Brain microvascular endothelial cell (primary cell): ENCODE measurements at regions not wholly inside any gene's neighbourhood (a gene's known extent, or its start where the extent isn't known, plus 50 kb on each side); places are given as distances from the start of the nearest gene placed in this dataset.

Source experiments
- DNase-seq: peaks from one replicate; pipeline ENCODE4 v3.0.0-alpha.2; 2020
- H3K27ac ChIP-seq: fragments of 250-450 bp; sonication (Bioruptor Pico); 2 replicates; pipeline ENCODE4 v1.5.1; 2020; ENCODE audit warnings: mild to moderate bottlenecking, moderate library complexity
- H3K27me3 ChIP-seq: fragments of 250-450 bp; sonication (Bioruptor Pico); replicated peaks from 2 replicates; pipeline ENCODE4 v1.5.1; 2020; ENCODE audit warnings: mild to moderate bottlenecking
- H3K36me3 ChIP-seq: fragments of 250-450 bp; sonication (Bioruptor Pico); replicated peaks from 2 replicates; pipeline ENCODE4 v1.5.1; 2020; ENCODE audit warnings: mild to moderate bottlenecking
- H3K4me3 ChIP-seq: 2 replicates; pipeline ENCODE4 v1.5.1; 2011; ENCODE audit warnings: low read depth, mild to moderate bottlenecking, control low read depth, low read length, moderate library complexity
- in situ Hi-C: cut with HindIII; loops from 2 replicates; pipeline ENCODE4 v1.10.0; 2017; ENCODE audit warnings: low sequenced_read_pairs, low pct_ligation_motif_present
- TF ChIP-seq, protein P1 (sequence below): IDR thresholded peaks from 2 replicates; pipeline ENCODE4 v1.5.1; 2011; ENCODE audit warnings: low read depth, mild to moderate bottlenecking, moderate library complexity, low read length, control low read depth, inconsistent platforms; ENCODE audit errors: missing control alignments

DNA sequence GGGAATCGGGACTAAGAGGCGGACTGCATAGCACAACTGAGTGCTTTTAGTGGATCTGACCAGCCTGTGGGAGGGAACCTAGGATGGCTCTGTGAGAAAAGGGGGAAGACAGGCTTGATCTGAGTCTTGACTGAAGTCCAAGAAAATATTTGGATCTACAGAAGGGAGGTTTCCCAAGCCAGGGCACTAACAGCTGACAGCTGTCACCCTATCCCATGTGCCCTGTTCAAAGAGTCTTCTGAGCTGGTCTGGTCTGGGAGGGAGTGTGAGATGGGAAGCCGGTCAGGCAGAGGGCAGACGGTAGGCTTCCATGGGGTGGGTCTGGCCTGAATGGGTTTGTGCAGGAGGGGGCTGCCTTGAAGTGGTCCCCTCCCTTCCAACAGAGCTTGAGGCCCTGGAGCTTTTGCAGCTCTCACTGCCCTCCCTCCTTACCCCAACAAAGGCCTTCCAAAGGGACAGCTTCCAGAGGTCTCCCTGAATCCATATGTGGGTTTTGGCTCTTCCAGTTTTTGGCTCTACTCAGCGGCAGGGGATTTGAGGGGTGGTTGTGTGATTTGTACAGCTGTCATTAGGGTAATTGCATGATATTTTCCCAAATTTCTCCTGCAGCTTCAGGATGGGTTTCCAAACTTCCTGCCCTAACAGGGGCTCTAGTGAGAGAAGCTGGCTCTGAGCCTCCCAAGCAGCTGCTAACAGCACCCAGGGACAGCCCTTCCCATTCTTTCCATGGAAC is 643.7 kb downstream of the BCOR start:
- Histone ChIP-seq H3K27me3 (no peaks in the 10 kb centered on the region), H3K27ac (no peak overlapping the region), H3K4me3 (no peak overlapping the region), H3K36me3 (no peaks in the 10 kb centered on the region)
- in situ Hi-C loops: no loop called here
- TF ChIP-seq, protein P1, sequence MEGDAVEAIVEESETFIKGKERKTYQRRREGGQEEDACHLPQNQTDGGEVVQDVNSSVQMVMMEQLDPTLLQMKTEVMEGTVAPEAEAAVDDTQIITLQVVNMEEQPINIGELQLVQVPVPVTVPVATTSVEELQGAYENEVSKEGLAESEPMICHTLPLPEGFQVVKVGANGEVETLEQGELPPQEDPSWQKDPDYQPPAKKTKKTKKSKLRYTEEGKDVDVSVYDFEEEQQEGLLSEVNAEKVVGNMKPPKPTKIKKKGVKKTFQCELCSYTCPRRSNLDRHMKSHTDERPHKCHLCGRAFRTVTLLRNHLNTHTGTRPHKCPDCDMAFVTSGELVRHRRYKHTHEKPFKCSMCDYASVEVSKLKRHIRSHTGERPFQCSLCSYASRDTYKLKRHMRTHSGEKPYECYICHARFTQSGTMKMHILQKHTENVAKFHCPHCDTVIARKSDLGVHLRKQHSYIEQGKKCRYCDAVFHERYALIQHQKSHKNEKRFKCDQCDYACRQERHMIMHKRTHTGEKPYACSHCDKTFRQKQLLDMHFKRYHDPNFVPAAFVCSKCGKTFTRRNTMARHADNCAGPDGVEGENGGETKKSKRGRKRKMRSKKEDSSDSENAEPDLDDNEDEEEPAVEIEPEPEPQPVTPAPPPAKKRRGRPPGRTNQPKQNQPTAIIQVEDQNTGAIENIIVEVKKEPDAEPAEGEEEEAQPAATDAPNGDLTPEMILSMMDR: no peak
- no peak for DNase-seq

DNA sequence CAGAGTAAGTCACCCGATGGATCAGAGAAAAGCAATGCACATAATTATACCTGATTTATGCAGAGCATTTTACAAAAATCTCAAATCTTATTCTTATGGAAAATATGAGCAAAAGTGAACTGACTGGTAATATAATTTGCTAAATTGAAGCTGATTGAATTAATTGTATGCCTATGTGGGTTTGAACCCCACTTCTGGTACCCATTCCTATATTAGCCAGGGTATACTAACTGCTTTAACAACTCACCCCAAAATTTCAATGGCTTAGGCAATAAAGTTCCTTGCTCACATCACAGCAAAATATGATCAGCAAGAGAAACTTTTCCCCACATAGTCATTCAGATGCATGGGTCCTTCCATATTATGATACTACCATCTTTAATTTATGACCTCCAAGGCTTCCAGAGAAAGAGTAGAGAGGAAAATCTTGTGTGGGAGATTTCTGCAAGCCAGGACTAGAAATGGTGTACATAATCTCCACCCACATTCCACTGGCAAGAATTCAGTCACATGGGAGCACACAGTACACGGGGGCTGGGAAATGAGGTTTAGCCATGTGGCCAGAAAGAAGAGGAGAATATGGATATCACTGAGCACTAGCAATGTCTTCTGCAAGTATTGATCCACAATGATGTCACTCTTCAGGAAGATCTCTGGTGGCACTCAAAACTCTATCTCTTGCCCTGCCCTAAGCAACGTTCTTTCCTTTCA is 640.7 kb downstream of the BCOR start:
- no peak overlapping the region for H3K27ac ChIP-seq
- TF ChIP-seq, protein P1: no peak
- no peaks in the 10 kb centered on the region for H3K36me3 ChIP-seq
- no peak for DNase-seq
- in situ Hi-C loops: no loop called here
- H3K27me3 ChIP-seq: no peaks in the 10 kb centered on the region
- H3K4me3 ChIP-seq: no peak overlapping the region

DNA sequence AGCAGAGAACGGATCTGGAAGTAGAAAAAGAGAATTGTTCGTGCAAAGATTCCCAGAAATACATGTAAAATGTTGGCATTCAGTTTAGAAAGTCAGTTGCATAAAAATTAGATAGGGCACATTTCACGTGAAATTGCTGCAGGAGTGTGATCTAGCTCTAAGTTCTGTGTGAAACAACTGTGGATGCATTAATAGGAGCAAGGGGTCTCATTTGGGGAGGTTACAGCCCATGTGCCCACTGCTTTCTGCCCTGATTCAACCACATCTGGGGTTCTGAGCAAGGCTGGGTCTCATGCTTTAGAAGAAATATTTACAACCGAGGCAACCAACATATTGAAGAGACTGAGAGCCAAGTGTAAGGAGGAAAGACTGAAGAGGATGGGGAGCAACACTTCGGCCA is 639.0 kb downstream of the BCOR start:
- no peak overlapping the region for H3K4me3 ChIP-seq
- H3K36me3 ChIP-seq: no peaks in the 10 kb centered on the region
- in situ Hi-C loops: no loop called here
- H3K27me3 ChIP-seq: no peaks in the 10 kb centered on the region
- TF ChIP-seq, protein P1: no peak
- no peak for DNase-seq
- H3K27ac ChIP-seq: no peak overlapping the region

DNA sequence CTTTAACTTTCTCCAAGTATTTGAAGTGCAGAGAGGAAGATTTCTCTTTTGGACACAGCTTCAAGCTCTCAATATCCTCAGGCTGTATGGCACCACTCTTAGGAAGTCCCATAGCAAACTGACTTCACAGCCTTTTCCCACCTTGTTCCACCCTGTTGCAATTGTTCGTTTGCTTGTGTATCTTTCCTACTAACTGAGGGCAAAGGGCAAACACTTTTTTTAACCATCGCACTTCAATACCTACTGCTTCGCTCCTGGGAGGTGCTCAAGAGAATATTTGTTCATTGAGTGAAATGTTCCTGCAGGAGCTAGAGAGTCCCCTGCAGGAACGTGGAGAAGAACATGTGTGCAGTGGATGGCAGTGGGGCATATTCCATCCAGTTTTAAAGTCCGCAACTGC is 638.6 kb downstream of the BCOR start:
- DNase-seq: no peak
- TF ChIP-seq, protein P1: no peak
- Histone ChIP-seq H3K4me3 (no peak overlapping the region), H3K27ac (no peak overlapping the region), H3K36me3 (no peaks in the 10 kb centered on the region), H3K27me3 (no peaks in the 10 kb centered on the region)
- in situ Hi-C loops: no loop called here

DNA sequence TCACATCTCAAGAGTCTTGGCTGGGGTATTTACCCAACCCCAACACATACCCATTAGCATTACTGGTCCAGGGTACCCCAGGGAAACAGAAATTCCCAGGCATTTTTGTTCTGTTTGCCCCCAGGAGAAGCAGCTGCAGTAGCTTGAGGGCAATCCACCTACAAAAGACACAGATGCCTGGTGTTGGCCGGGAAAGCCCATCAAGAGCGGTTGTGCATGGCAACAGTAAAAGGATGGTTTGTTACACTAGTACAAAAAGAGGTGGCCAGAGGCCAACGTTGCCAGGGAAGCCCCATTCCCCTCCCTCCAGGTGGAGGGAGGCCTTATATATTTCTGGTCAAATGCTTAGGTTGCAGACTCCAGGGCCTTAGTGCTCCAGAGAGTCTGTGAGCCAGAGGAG is 637.8 kb downstream of the BCOR start:
- DNase-seq: no peak
- in situ Hi-C loops: no loop called here
- Histone ChIP-seq H3K4me3 (no peak overlapping the region), H3K27me3 (no peaks in the 10 kb centered on the region), H3K27ac (no peak overlapping the region), H3K36me3 (no peaks in the 10 kb centered on the region)
- TF ChIP-seq, protein P1: no peak
